GM19468 (cell line): ENCODE measurements at regions not wholly inside any gene's neighbourhood (a gene's known extent, or its start where the extent isn't known, plus 50 kb on each side); places are given as distances from the start of the nearest gene placed in this dataset.
A peak's percentile ranks its signal among the peaks of the same experiment; 100 is the strongest.

Source experiments
- ATAC-seq: cut with Tn5 transposase; IDR thresholded peaks from one replicate; pipeline ENCODE4 v1.9.1; 2021; ENCODE audit warnings: mild to moderate bottlenecking, moderate library complexity, moderate number of reproducible peaks; ENCODE audit not compliant: unreplicated experiment; ENCODE audit errors: extremely low read depth

DNA sequence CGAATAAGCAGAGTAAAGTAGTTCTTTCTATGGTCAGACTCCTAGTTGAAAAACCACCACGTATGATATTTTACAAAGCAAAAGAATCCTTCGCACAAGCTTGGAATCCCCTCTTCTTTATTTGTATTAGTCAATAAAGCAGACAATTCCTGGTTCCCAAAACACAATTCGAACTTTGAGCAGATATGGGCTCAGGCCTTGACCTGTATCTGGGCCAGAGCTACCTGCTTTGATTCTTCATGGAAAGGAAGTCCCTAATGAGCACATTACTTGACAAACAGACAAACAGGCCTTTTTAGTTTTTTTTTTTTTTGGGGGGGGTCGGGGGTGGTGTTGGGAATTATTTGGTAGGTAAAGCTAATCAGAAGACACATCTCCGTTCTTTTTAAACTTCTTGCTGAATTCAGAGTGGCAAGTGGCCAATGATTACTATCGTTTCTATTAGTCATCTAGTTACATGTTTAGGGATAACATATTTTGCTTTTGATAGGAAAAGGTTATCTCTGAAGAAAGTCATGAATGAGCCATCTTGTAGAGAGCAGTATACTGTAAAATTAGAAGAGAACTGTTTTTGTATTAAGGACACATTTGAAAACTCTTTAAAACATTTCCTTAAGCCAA, 116.6 kb upstream of the HMHB1 start:
- ATAC-seq: no peak

DNA sequence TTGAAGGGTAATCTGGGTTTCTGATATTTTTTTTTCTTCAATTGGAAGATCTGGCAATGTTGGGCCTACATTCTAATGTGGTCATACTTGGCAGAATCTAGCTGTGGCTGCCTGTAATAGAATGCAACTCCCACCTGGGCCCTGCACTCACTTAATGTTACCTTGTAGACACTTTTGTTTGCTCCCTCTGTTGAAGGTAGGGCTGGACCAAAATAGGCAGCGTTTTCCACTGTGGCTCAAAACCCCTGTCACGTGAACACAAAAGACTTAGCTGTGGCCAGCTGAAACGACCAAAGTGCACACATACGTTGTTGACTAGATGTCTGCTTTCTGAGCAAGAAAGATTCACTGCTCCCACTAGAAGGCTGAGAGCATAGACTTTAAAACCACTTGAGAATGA, 117.6 kb upstream of the HMHB1 start:
- no peak for ATAC-seq

DNA sequence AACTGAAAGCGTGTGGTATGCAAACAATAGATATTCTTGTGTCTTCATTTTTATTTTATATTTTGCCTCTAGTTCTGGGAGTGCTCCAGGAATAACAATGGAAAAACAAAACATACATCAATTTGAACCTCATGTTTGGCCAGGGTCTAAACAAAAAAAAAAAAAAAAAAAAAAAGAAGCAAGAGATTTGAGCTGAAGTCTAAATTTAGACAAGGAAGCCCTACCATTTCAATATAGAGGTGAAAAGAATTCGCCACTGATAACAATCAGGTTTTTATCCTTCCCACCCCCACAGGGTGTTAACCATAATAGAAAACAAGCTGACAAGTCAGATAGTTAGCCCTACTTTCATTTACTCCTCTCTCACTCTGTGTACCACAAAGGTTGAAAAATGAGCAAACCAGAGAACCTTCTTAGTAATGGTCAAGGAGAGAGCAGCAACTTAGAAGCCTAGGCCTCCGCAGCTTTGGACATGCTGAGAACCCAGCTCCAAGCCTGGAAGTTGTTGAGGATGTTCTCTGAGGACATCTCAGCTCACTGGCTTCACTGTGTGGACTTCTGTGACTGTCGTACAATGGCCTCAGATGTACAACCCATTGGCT, 118.2 kb upstream of the HMHB1 start:
- peak; percentile 36 for ATAC-seq

DNA sequence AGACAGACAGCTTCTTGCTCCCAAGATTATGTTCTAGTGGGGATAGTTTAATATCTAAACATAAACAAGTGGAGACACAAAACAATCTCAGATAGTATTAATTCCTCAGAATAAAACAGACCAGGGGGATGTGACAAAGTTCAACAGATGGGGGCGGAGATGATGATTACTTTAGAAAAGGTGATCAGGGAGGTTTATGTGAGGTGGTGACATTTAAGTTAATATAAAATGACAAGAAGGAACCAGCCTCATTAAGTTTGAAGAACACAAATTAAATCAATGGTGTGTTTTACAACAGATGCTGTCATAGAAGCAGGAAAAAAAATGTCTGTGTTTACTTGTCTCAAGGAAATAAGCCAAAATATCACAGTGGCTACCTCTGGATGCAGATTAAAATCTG, 119.6 kb upstream of the HMHB1 start:
- no peak for ATAC-seq

DNA sequence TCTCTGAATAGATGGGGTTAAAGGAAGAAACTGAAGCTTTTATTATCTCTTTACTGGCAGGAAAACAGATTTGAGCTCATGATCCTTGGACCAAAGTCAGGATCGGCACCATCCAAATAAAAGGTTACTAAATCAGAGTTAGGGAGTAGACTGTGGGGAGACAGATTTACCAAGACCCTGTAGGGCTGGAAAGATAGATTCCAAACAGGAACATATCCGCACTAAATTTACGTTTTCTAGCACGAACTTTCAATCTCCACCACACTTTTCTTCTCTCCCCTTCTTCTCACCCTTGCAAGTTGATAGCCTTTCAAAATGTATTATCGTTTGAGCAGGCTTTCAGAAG, 120.0 kb upstream of the HMHB1 start:
- ATAC-seq: no peak

DNA sequence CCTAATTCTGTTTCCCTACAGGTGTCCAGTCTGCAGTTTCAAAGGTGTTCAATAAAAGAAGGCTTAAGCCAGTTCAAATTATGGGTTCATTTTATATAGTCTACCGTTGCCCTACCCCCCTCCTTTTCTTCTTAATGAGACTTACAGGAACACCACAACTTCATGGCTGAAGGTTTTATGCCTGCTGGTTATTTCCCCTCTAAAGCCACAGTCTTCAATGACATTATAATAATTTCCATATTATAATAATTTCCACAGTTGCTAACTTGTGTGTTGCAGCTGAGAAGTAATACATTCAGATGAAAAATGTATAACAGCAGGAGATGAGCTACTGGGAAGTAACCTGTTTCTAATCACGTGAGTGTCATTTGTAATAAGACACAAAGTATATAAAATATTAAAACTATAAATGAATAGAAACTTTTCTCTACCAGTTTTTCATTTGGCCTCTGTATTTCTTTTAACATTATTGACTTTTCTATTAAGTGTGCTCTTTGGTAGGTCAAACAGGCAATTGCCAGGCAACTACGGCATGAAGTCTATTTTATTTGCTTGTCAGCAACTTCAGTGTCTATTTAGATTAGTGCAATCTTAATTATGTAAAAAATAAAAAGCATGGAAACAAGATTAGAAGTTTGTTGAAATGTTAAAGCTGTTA, 120.5 kb upstream of the HMHB1 start:
- no peak for ATAC-seq

DNA sequence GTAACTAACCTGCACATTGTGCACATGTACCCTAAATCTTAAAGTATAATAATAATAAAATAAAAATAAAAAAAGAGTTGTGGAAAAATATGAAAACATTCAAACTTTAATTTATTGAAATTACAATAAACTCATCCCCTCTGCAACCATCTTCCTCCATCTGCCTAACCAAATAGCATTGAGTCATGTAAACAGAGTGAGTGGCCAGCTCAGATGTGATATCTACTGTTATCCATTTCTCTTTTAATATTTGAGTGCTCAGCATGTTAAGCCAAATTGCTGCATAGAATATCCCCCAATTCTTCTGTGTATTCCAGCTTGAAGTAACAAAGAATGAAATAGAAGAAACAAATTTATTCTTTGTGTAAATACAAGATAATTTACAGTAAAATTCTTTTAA, 124.4 kb upstream of the HMHB1 start:
- ATAC-seq: no peak

DNA sequence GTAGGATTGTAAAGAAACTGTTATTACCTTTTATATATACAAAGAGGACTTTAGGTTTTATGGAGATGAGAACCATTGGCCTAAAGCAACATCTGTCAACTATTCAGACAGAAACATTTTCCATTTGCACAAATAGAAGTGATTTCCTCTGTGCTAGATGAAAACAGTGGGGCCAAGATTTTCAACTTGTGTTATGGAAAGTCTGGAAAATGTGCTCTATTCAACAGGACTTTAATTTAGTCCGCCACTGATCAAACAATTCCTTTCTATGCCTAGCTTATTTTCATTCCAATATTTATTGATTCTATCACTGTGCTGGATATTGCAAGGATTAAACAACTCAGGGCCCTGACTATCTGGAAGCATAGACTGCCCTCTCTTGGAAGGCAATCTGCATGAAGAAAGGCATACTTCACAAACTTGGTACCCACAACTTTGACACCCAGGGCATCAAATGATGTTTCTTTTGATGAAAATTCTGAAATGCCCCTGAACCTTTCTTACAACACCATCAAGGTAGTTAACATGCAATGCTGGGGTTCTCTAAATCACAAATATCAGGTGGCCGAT, 126.6 kb upstream of the HMHB1 start:
- ATAC-seq: no peak

DNA sequence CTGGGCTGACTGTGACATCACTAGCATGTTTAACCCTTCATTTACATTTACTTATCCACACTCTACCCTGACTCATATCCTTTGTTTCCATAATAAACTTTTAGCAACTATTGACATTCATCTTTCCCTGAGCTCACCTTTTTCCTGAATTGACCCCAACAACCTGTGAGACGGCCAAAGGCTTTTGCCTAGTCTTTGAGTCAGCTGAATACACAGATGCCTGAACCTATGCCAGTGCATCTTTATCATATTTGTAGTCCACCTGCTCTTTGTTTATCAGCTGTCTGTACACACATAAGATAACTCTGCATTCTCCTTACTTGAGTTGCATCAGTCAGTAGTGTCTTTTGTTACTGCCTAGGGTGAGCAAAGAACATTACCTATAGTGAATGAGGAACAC, 128.5 kb upstream of the HMHB1 start:
- ATAC-seq: no peak

DNA sequence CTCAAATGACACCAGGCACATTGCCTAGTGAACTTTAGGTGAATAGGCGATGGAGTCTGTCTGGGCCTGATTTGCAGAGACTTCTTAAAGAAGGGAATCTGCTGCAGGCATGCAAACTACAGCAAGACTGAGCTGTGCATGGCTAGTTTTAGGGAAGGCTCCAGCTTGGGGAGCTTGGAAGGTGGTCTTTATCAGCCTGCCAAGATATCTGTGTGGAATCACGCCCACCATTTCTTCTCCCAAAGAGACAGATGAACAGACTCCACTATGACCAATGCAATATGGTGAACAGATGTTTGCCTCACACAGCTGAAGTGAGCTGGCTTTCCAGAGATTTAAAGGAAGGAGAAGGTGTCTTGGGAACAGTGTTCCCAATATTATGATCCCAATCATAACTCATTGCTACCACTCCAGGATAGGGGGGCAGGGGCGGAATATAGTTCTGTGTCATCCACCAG, 129.0 kb upstream of the HMHB1 start:
- no peak for ATAC-seq

DNA sequence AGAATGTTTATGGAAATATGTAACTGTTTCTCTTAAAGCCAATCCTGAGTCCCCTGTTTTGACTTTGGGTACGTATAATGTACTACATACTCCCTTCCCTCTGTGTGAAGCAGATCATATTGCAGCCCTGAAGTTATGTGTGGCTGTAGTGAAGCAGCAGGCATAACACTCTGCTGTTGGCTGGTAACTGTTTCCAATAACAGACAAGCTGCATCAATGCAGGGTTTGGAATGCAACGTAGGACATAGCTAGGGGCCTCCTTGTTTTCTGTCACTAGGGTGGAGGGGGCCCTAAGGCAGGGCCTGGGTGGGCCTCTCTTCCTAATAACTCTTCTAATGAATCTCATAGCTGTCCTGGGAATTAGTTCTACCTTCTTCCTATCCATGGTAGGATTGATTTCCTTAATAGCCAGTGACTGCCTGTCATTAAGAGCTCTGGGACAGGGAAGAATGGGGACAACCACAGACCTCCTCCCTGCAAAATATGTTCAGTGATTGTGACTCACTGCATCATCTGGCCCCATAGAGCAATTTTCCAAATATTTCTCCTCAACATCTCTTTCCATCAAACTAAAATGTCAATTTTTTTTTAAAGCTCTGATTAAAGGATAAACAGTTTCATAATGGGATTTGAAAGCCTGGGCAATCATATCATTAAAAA, 129.6 kb upstream of the HMHB1 start:
- ATAC-seq: no peak

DNA sequence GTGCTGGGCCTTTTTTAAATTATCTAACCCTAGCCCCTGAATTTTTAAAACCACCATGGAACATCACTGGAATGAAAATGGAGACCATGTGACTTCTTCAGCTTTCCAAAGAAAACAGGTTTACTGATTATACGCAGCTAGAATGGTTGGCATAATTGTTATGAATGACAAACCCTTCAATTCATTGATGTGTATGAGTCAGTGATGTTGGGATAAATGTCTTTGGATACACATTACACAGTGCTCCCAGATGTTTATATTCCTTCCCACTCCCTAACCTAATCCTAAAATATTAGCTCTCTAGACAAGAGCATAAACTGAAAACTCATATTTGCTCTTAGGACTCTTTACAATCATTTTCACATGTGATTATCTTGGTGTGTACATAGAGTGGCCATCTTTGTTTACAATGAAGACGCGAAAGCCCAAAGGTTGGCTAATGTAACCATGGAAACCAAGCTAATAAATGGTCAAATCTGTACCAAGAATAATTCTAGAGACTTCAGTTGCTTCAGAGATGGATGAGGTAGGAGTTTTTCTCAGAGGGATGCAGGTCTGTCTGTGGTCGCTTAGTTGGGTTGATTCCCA, 131.2 kb upstream of the HMHB1 start:
- ATAC-seq: no peak

DNA sequence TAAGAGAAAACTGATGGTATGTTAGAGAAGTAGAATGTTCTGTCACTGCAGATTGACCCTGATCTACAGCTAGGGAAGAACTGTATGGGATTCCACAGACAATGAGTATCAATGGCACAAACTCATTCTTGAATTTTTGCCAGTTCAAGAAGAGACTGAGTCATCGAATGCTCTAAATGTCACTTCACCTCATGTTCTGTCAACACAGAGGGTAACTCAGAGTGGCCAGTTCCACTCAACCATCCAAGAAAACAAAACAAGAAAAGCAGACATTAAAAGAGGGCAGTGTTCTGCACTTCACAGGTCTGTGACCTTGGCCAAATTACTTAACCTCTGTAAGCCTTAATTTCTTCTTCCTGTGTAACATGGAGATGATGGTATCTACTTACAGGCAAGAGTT, 132.2 kb upstream of the HMHB1 start:
- ATAC-seq: no peak

DNA sequence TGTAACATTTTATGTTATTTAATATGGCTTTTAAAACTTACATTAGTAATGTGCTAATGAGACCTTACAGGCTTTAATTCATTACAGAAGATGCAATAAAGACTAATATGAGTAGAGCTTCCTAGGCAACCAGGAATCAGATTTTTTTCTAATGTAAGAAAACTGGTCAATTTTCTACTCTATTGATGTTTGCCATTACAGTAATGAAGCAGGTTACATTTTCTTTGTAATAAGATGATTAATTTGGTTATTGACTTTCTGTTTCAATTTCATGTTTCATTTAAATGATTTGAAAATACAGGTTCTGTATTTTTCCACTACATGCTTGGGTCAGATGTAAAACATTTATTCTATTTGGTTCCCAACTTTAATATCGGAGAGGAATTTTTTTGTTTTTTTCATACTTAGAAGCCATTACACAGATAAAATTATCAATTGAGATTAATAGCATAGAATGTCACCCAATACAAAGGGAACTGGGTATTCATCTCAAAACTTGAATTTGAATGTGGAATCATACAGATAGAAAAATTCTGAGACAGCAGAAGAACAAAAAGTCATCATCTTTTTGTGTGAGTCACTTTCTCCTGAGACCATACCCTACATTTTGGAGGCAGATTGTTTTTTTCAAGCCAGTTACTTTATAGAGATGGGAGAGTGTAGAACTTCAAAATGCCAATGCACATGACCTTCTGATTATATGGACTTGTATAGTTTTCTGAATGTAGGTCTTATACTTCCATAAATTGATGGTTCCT, 133.6 kb upstream of the HMHB1 start:
- no peak for ATAC-seq

DNA sequence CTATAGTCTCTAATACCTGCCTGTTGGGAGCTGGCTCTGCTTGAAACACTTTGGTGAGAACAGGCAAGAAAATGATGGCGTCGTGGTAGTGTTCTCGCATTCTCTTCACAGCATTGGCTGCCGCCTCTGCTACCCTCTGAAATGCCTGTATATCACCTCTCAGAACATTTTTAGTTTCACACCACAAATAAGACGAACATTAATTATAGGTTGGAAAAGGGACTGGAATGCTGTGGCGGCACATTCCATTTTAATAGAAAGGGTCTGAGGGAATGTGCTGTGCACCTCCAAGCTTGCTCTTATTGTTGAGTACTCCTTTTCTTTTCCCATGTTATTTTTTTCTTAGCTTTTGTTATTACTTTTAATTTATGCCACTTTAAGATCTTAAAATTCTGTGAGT, 134.6 kb upstream of the HMHB1 start:
- no peak for ATAC-seq

DNA sequence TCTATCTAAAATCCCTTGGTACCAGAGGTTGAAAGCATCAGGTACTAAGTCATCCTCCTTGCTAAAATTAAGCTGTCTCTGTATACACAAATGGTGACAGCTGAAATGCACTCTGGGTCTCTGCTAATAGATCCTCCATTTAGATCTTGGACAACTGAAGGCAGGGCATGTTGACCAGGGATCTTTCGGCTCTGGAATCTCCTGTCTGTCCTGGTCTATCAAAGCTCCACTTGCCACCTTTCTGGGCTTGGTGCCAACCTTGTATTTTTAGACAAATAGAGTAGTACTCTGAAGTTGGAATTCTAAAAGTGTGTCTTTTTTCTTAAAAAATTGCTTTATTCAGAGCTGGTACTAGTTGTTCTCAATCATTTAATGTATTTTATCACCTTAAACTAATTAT, 135.2 kb upstream of the HMHB1 start:
- no peak for ATAC-seq

DNA sequence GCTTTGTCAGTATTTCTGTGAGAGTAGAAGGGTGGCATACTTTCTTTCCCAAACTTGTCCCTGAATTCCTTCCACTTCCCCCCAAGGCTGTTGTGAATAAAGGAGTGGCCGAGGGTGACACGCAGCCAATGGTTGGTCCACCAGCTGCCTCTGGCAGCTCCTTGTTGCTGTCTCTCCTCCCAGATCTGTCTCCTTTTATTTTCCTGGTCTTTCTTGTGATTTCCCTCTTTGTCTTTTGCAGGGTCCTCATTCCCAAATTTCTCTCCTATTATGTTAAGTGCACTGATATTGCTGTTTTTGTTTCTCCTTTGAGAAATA, 137.5 kb upstream of the HMHB1 start:
- no peak for ATAC-seq

DNA sequence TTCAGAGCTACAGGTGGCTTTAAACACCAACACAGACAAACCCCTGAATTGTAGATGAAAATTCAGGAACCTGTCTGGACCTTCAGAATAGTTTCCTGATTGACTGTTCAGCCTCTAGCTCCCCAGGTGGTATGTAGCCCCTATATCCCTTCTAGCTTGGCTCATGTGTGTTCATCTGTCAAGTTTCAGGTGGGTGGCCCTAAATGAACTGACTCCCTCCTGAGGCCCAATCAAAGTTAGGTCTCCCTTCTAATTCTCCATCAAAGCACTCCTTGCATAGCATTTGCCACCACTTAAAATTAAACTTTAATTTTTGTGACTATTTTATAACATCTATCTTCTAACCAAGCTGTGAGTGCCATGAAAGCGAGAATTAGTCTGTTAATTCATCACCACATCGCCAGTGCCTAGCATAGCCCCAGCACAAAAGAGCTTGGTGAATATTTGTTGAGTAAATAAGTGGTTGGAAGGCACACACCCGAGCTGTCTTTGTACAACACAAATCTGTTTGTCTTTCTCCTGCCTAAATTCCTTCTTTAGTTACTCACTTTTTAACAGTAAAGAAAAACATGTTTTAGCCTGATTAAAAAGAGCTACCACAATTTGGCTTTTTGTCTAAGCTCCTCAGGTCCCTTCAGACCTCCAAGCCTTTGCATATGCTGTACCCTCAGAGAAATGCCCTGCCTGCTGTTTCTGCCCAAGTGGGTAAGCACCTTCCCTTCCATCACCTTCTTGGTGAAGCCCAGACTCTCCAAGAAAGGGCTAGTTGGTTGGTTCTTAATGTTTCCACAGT, 138.1 kb upstream of the HMHB1 start:
- no peak for ATAC-seq

DNA sequence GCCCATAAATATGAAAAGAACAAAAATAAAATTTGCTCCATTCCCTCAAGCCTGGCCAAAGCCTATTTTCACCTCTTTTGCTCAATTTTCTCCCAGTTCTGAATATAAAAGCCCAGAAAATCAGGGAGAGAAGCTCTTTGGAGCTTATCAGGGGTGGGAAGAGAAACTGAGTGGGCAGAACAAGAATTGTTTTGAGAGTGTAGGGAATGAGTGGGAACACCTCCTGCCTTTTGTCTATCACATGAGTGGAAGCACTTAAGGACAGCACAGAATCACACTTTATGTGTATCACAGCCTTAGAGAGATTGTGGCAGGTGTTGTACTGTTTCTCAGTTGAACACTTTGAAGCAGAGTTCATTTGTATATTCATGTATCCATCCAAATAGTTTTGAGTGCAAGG, 139.2 kb upstream of the HMHB1 start:
- no peak for ATAC-seq
